ENCODE measurements at regions not wholly inside any gene's neighbourhood (a gene's known extent, or its start where the extent isn't known, plus 50 kb on each side); places are given as distances from the start of the nearest gene placed in this dataset.

- no peak for TF ChIP-seq CTCF (IDR thresholded peaks at IDR 0.05 in 4 of 5, conservative IDR thresholded peaks at IDR 0.05 in 1 of 5)
- TF ChIP-seq POLR2A (IDR thresholded peaks at IDR 0.05): no peak
- intact Hi-C loops (cut with DNase I; ENCODE audit: low total_unique reads) (no loop called here), in situ Hi-C loops (cut with MboI; ENCODE audit: low sequenced_read_pairs in 4 of 4) (loop anchor here in 2 of 4 donors (25.0 kb wide), 1 partner anchor 550 kb away; no protein-coding TSS in a partner anchor)
- DNase-seq: no peak
- Histone ChIP-seq H3K36me3 (no peaks in the 10 kb centered on the region), H3K9me3 (no peaks in the 10 kb centered on the region), H3K27me3 (no peaks in the 10 kb centered on the region), H3K27ac (no peak overlapping the region), H3K4me3 (no peak overlapping the region), H3K4me1 (no peaks in the 10 kb centered on the region)
- ATAC-seq: no peak
Observed at GRCh38 chr6:71537717-71538116, 249.1 kb downstream of the OGFRL1 start.

GRCh38 chr6:71544028-71544427 lies 255.4 kb downstream of the OGFRL1 start:
- Histone ChIP-seq H3K4me3 (no peak overlapping the region), H3K27ac (no peak overlapping the region), H3K27me3 (no peaks in the 10 kb centered on the region), H3K36me3 (no peaks in the 10 kb centered on the region), H3K4me1 (no peaks in the 10 kb centered on the region), H3K9me3 (no peaks in the 10 kb centered on the region)
- TF ChIP-seq POLR2A (IDR thresholded peaks at IDR 0.05) (no peak), CTCF (IDR thresholded peaks at IDR 0.05 in 4 of 5, conservative IDR thresholded peaks at IDR 0.05 in 1 of 5) (no peak)
- intact Hi-C loops (cut with DNase I; ENCODE audit: low total_unique reads): no loop called here
- no peak for ATAC-seq
- no peak for DNase-seq
- in situ Hi-C loops (cut with MboI; ENCODE audit: low sequenced_read_pairs in 4 of 4): loop anchor here in 2 of 4 donors (25.0 kb wide), 1 partner anchor 543 kb away; no protein-coding TSS in a partner anchor

GRCh38 chr6:71544906-71545305 lies 256.3 kb downstream of the OGFRL1 start:
- H3K27ac ChIP-seq: no peak overlapping the region
- in situ Hi-C loops (cut with MboI; ENCODE audit: low sequenced_read_pairs in 4 of 4) (loop anchor here in 2 of 4 donors (25.0 kb wide), 1 partner anchor 542 kb away; no protein-coding TSS in a partner anchor), intact Hi-C loops (cut with DNase I; ENCODE audit: low total_unique reads) (no loop called here)
- DNase-seq (no peak), ATAC-seq (no peak)
- H3K4me1 ChIP-seq: no peaks in the 10 kb centered on the region
- TF ChIP-seq POLR2A (IDR thresholded peaks at IDR 0.05): no peak
- TF ChIP-seq CTCF (IDR thresholded peaks at IDR 0.05 in 4 of 5, conservative IDR thresholded peaks at IDR 0.05 in 1 of 5): no peak
- no peaks in the 10 kb centered on the region for H3K36me3 ChIP-seq
- no peaks in the 10 kb centered on the region for H3K27me3 ChIP-seq
- no peaks in the 10 kb centered on the region for H3K9me3 ChIP-seq
- H3K4me3 ChIP-seq: no peak overlapping the region

GRCh38 chr6:71545905-71546304 lies 257.3 kb downstream of the OGFRL1 start:
- intact Hi-C loops (cut with DNase I; ENCODE audit: low total_unique reads): no loop called here
- no peaks in the 10 kb centered on the region for H3K4me1 ChIP-seq
- DNase-seq: no peak
- no peaks in the 10 kb centered on the region for H3K9me3 ChIP-seq
- H3K36me3 ChIP-seq: no peaks in the 10 kb centered on the region
- no peak for ATAC-seq
- no peaks in the 10 kb centered on the region for H3K27me3 ChIP-seq
- TF ChIP-seq CTCF (IDR thresholded peaks at IDR 0.05 in 4 of 5, conservative IDR thresholded peaks at IDR 0.05 in 1 of 5): no peak
- no peak for TF ChIP-seq POLR2A (IDR thresholded peaks at IDR 0.05)
- no peak overlapping the region for H3K27ac ChIP-seq
- H3K4me3 ChIP-seq: no peak overlapping the region
- in situ Hi-C loops (cut with MboI; ENCODE audit: low sequenced_read_pairs in 4 of 4): loop anchor here in 2 of 4 donors (25.0 kb wide), 1 partner anchor 541 kb away; no protein-coding TSS in a partner anchor

GRCh38 chr6:71551798-71552197 lies 263.2 kb downstream of the OGFRL1 start:
- intact Hi-C loops (cut with DNase I; ENCODE audit: low total_unique reads) (no loop called here), in situ Hi-C loops (cut with MboI; ENCODE audit: low sequenced_read_pairs in 4 of 4) (no loop called here)
- Histone ChIP-seq H3K27ac (no peak overlapping the region), H3K36me3 (no peaks in the 10 kb centered on the region), H3K27me3 (no peaks in the 10 kb centered on the region), H3K9me3 (no peaks in the 10 kb centered on the region), H3K4me3 (no peak overlapping the region), H3K4me1 (no peaks in the 10 kb centered on the region)
- no peak for ATAC-seq
- no peak for DNase-seq
- TF ChIP-seq CTCF (IDR thresholded peaks at IDR 0.05 in 4 of 5, conservative IDR thresholded peaks at IDR 0.05 in 1 of 5) (no peak), POLR2A (IDR thresholded peaks at IDR 0.05) (no peak)
